Vagina (tissue), 2 donors: ENCODE measurements at regions not wholly inside any gene's neighbourhood (a gene's known extent, or its start where the extent isn't known, plus 50 kb on each side); places are given as distances from the start of the nearest gene placed in this dataset.
"Not testable (repeated sequence)": the region's sequence is repeated elsewhere in the genome, so short reads cannot be mapped to it uniquely, and the experiment has no call there.

Experiments
- DNase-seq, 2 donors: peaks; one replicate each; pipeline ENCODE4 v3.0.0-alpha.2; 2017; ENCODE audit errors: extremely low spot score in 2 of 2
- H3K27ac ChIP-seq: fragments of 200-600 bp; sonication (generic); one replicate; pipeline ENCODE4 v1.5.1; 2019
- H3K27me3 ChIP-seq: fragments of 200-600 bp; sonication (generic); one replicate; pipeline ENCODE4 v1.5.1; 2019
- H3K36me3 ChIP-seq, 2 donors: fragments of 200-600 bp; sonication (generic); one replicate each; pipeline ENCODE4 v1.5.1; 2017 to 2019
- H3K4me1 ChIP-seq: fragments of 200-600 bp; sonication (generic); one replicate; pipeline ENCODE4 v1.5.1; 2019
- H3K4me3 ChIP-seq, 2 donors: fragments of 200-600 bp; sonication (generic); 1 replicate in 1 of 2; 2 replicates in 1 of 2; pipeline ENCODE4 v1.5.1; 2016 to 2019
- H3K9me3 ChIP-seq: fragments of 200-600 bp; sonication (generic); one replicate; pipeline ENCODE4 v1.5.1; 2019
- CTCF ChIP-seq, 3 experiments: fragments of 450-650 bp in 2 of 3; fragments of 200-600 bp in 1 of 3; sonication (generic) in 1 of 3; IDR thresholded peaks; one replicate each; pipeline ENCODE4 v1.5.1; 2017 to 2019; ENCODE audit warnings: antibody characterized with exemption in 3 of 3, mild to moderate bottlenecking in 2 of 3, moderate library complexity in 2 of 3
- POLR2A ChIP-seq, 2 donors: fragments of 450-650 bp; IDR thresholded peaks; one replicate each; pipeline ENCODE4 v1.6.1; 2017; ENCODE audit warnings: antibody characterized with exemption in 2 of 2, mild to moderate bottlenecking in 2 of 2, moderate library complexity in 2 of 2
- POLR2AphosphoS5 ChIP-seq, 2 donors: sonication (generic); formaldehyde crosslinking; IDR thresholded peaks; one replicate each; pipeline ENCODE4 v1.9.0; 2017; ENCODE audit warnings: antibody characterized with exemption in 2 of 2, mild to moderate bottlenecking in 2 of 2, low read depth in 1 of 2; ENCODE audit not compliant: insufficient read depth in 1 of 2
- intact Hi-C: fragments of 100-400 bp; cut with DNase I; formaldehyde crosslinking; loops from one replicate; pipeline ENCODE4 v1.15.1; 2023

GRCh38 chr12:88366101-88366500, 214.2 kb downstream of the KITLG start:
- TF ChIP-seq POLR2A (IDR thresholded peaks at IDR 0.05) (no peak), POLR2AphosphoS5 (IDR thresholded peaks at IDR 0.05; ENCODE audit: insufficient read depth in 1 of 2, low read depth in 1 of 2) (no peak), CTCF (IDR thresholded peaks at IDR 0.05) (no peak)
- H3K27me3 ChIP-seq, result no peaks in the 10 kb centered on the region
- no peaks in the 10 kb centered on the region for H3K9me3 ChIP-seq
- H3K4me3 ChIP-seq, result no peak overlapping the region
- peaks cover 12% of the 10 kb centered on the region for H3K4me1 ChIP-seq
- intact Hi-C loops, result no loop called here
- H3K36me3 ChIP-seq, result no peaks in the 10 kb centered on the region
- DNase-seq, result no peak
- H3K27ac ChIP-seq, result no peak overlapping the region

- no peak for DNase-seq
- Histone ChIP-seq H3K36me3 (no peaks in the 10 kb centered on the region), H3K27ac (no peak overlapping the region), H3K4me1 (peaks cover 11% of the 10 kb centered on the region), H3K4me3 (no peak overlapping the region), H3K9me3 (no peaks in the 10 kb centered on the region), H3K27me3 (no peaks in the 10 kb centered on the region)
- intact Hi-C loops, result no loop called here
- TF ChIP-seq POLR2A (IDR thresholded peaks at IDR 0.05) (no peak), POLR2AphosphoS5 (IDR thresholded peaks at IDR 0.05; ENCODE audit: insufficient read depth in 1 of 2, low read depth in 1 of 2) (no peak), CTCF (IDR thresholded peaks at IDR 0.05) (no peak)
Measured at GRCh38 chr12:88367231-88367630, 213.0 kb downstream of the KITLG start.

- H3K9me3 ChIP-seq, H3K4me1 ChIP-seq, H3K27me3 ChIP-seq, H3K27ac ChIP-seq, intact Hi-C loops, H3K36me3 ChIP-seq, H3K4me3 ChIP-seq, DNase-seq: not testable (repeated sequence)
Measured at GRCh38 chr12:88368077-88368476, 212.2 kb downstream of the KITLG start.

- no peaks in the 10 kb centered on the region for H3K9me3 ChIP-seq
- H3K27ac ChIP-seq, result no peak overlapping the region
- intact Hi-C loops, result no loop called here
- TF ChIP-seq POLR2A (IDR thresholded peaks at IDR 0.05) (no peak), POLR2AphosphoS5 (IDR thresholded peaks at IDR 0.05; ENCODE audit: insufficient read depth in 1 of 2, low read depth in 1 of 2) (no peak), CTCF (IDR thresholded peaks at IDR 0.05) (no peak)
- H3K27me3 ChIP-seq, result no peaks in the 10 kb centered on the region
- no peaks in the 10 kb centered on the region for H3K36me3 ChIP-seq
- no peak for DNase-seq
- no peak overlapping the region for H3K4me3 ChIP-seq
- no peaks in the 10 kb centered on the region for H3K4me1 ChIP-seq
Measured at GRCh38 chr12:88371416-88372183, 208.7 kb downstream of the KITLG start.

GRCh38 chr12:88375306-88376305, 204.7 kb downstream of the KITLG start:
- Histone ChIP-seq H3K27ac (no peak overlapping the region), H3K36me3 (no peaks in the 10 kb centered on the region), H3K9me3 (no peaks in the 10 kb centered on the region), H3K27me3 (no peaks in the 10 kb centered on the region), H3K4me3 (no peak overlapping the region), H3K4me1 (no peaks in the 10 kb centered on the region)
- TF ChIP-seq POLR2AphosphoS5 (IDR thresholded peaks at IDR 0.05; ENCODE audit: insufficient read depth in 1 of 2, low read depth in 1 of 2) (no peak), POLR2A (IDR thresholded peaks at IDR 0.05) (no peak), CTCF (IDR thresholded peaks at IDR 0.05) (no peak)
- DNase-seq, result no peak
- intact Hi-C loops, result no loop called here
